ENCODE measurements at regions not wholly inside any gene's neighbourhood (a gene's known extent, or its start where the extent isn't known, plus 50 kb on each side); places are given as distances from the start of the nearest gene placed in this dataset.

- TF ChIP-seq CTCF (conservative IDR thresholded peaks at IDR 0.05; ENCODE audit: low read depth in 2 of 2) (no peak), POLR2AphosphoS5 (IDR thresholded peaks at IDR 0.05; ENCODE audit: low read depth) (no peak), REST (IDR thresholded peaks at IDR 0.05; ENCODE audit: unreplicated experiment) (no peak), NANOG (IDR thresholded peaks at IDR 0.05; ENCODE audit: borderline replicate concordance) (no peak), ZNF114 (CRISPR knock-in tag; IDR thresholded peaks at IDR 0.05) (no peak), EZH2 (IDR thresholded peaks at IDR 0.05; ENCODE audit: low read depth, unreplicated experiment) (no peak)
These were observed 356.3 kb upstream of the SMARCA2 start for GRCh38 chr9:1658661-1659362.

Measured in GM23338 (cell line).